Colonic mucosa (tissue), 4 donors: ENCODE measurements at regions not wholly inside any gene's neighbourhood (a gene's known extent, or its start where the extent isn't known, plus 50 kb on each side); places are given as distances from the start of the nearest gene placed in this dataset.

Experiments
- DNase-seq: peaks from one replicate; pipeline ENCODE4 v3.0.0-alpha.2; 2020
- H3K27ac ChIP-seq: fragments of 200-600 bp; one replicate; pipeline ENCODE4 v1.8.0; 2021
- H3K27me3 ChIP-seq: fragments of 200-600 bp; one replicate; pipeline ENCODE4 v1.8.0; 2021
- H3K36me3 ChIP-seq: fragments of 200-600 bp; one replicate; pipeline ENCODE4 v1.8.0; 2021
- H3K4me1 ChIP-seq: fragments of 200-600 bp; one replicate; pipeline ENCODE4 v1.8.0; 2021; ENCODE audit warnings: mild to moderate bottlenecking
- H3K4me3 ChIP-seq: fragments of 200-600 bp; one replicate; pipeline ENCODE4 v1.8.0; 2021
- H3K9ac ChIP-seq, 2 donors: one replicate each; pipeline ENCODE4 v1.7.0; 2013; ENCODE audit warnings: control low read depth in 2 of 2, low read depth in 2 of 2, low read length in 2 of 2
- H3K9me3 ChIP-seq: fragments of 200-600 bp; one replicate; pipeline ENCODE4 v1.8.0; 2021
- CTCF ChIP-seq: fragments of 200-600 bp; IDR thresholded peaks from one replicate; pipeline ENCODE4 v1.8.0; 2022; ENCODE audit warnings: antibody characterized with exemption, mild to moderate bottlenecking
- intact Hi-C: fragments of 100-400 bp; cut with DNase I; formaldehyde crosslinking; loops from one replicate; pipeline ENCODE4 v1.14.1; 2022
- donor health status: healthy.
- donor health status: DM: no; HTN: no; CAD: no.
- donor health status: DM: no; HTN: no; CAD: no.

DNA sequence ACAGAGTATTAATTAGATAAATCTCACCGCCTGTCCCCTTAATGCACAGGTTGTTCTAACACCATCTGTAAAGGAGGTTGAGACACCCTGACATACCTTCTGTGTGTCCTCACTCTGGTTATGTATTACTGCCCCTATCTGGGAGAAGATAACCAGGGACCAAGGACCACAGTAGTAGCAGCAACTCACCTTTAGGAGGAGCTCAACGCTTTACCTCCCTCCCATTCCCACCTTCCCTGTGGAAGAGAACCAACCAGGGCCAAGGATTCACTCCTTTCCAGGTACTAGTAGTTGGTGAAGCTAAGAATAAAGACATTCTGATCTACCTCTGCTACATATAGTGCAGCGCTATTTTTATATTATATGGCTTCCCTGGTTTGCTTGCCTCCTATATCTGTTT is 232.6 kb downstream of the MEX3B start:
- H3K27me3 ChIP-seq = no peaks in the 10 kb centered on the region
- no peak for TF ChIP-seq CTCF
- intact Hi-C loops = no loop called here
- H3K27ac ChIP-seq = no peak overlapping the region
- no peaks in the 10 kb centered on the region for H3K36me3 ChIP-seq
- no peak for DNase-seq
- no peaks in the 10 kb centered on the region for H3K9me3 ChIP-seq
- no peak overlapping the region for H3K9ac ChIP-seq
- H3K4me3 ChIP-seq = no peak overlapping the region
- H3K4me1 ChIP-seq = no peaks in the 10 kb centered on the region

- DNase-seq = no peak
These were observed 233.4 kb downstream of the MEX3B start for GRCh38 chr15:81812456-81812855.

GRCh38 chr15:81811736-81812135 is 234.1 kb downstream of the MEX3B start:
- DNase-seq = no peak
- Histone ChIP-seq H3K4me1 (no peaks in the 10 kb centered on the region), H3K36me3 (no peaks in the 10 kb centered on the region), H3K27ac (no peak overlapping the region), H3K4me3 (no peak overlapping the region), H3K9me3 (no peaks in the 10 kb centered on the region), H3K27me3 (no peaks in the 10 kb centered on the region), H3K9ac (no peak overlapping the region)
- TF ChIP-seq CTCF = no peak
- intact Hi-C loops = no loop called here

More at GRCh38 chr15:81812456-81812855, 233.4 kb downstream of the MEX3B start:
- Histone ChIP-seq H3K9me3 (no peaks in the 10 kb centered on the region), H3K4me1 (no peaks in the 10 kb centered on the region), H3K27ac (no peak overlapping the region), H3K4me3 (no peak overlapping the region), H3K36me3 (no peaks in the 10 kb centered on the region), H3K9ac (no peak overlapping the region), H3K27me3 (no peaks in the 10 kb centered on the region)
- TF ChIP-seq CTCF = no peak
- intact Hi-C loops = no loop called here

- Histone ChIP-seq H3K27me3 (no peaks in the 10 kb centered on the region), H3K4me3 (no peak overlapping the region), H3K36me3 (no peaks in the 10 kb centered on the region), H3K9me3 (no peaks in the 10 kb centered on the region), H3K4me1 (no peaks in the 10 kb centered on the region), H3K27ac (no peak overlapping the region), H3K9ac (no peak overlapping the region)
- DNase-seq = no peak
- no peak for TF ChIP-seq CTCF
- intact Hi-C loops = no loop called here
These were observed 236.3 kb downstream of the MEX3B start for GRCh38 chr15:81809543-81809942.

GRCh38 chr15:81807806-81808205 is 238.0 kb downstream of the MEX3B start:
- H3K36me3 ChIP-seq = no peaks in the 10 kb centered on the region
- no peak for DNase-seq
- no peak overlapping the region for H3K9ac ChIP-seq
- H3K27me3 ChIP-seq = no peaks in the 10 kb centered on the region
- intact Hi-C loops = no loop called here
- TF ChIP-seq CTCF = no peak
- H3K9me3 ChIP-seq = no peaks in the 10 kb centered on the region
- no peak overlapping the region for H3K27ac ChIP-seq
- no peak overlapping the region for H3K4me3 ChIP-seq
- H3K4me1 ChIP-seq = no peaks in the 10 kb centered on the region

GRCh38 chr15:81807186-81807585 is 238.6 kb downstream of the MEX3B start:
- Histone ChIP-seq H3K9me3 (no peaks in the 10 kb centered on the region), H3K9ac (no peak overlapping the region), H3K4me1 (no peaks in the 10 kb centered on the region), H3K4me3 (no peak overlapping the region), H3K27ac (no peak overlapping the region), H3K36me3 (no peaks in the 10 kb centered on the region), H3K27me3 (no peaks in the 10 kb centered on the region)
- intact Hi-C loops = no loop called here
- no peak for TF ChIP-seq CTCF
- DNase-seq = no peak
